Liver (tissue), 8 donors: ENCODE measurements at regions not wholly inside any gene's neighbourhood (a gene's known extent, or its start where the extent isn't known, plus 50 kb on each side); places are given as distances from the start of the nearest gene placed in this dataset.

ENCODE experiments used
- DNase-seq: peaks from one replicate; pipeline ENCODE4 v3.0.0-alpha.2; 2017; ENCODE audit warnings: low spot score
- H3K27ac ChIP-seq, 2 donors: one replicate each; pipeline ENCODE4 v1.7.0; 2013; ENCODE audit warnings: inconsistent platforms in 2 of 2, low read length in 2 of 2, control low read depth in 1 of 2, low read depth in 1 of 2, mild to moderate bottlenecking in 1 of 2
- H3K27me3 ChIP-seq, 4 donors: one replicate each; pipeline versions ENCODE4 v1.6.1 to v1.7.0; 2013; ENCODE audit warnings: low read length in 3 of 4, inconsistent platforms in 1 of 4, mild to moderate bottlenecking in 1 of 4, moderate library complexity in 1 of 4; ENCODE audit not compliant: control insufficient read depth in 4 of 4, insufficient read depth in 4 of 4
- H3K36me3 ChIP-seq, 4 donors: one replicate each; pipeline versions ENCODE4 v1.6.1 to v1.7.0; 2013; ENCODE audit warnings: low read length in 3 of 4, mild to moderate bottlenecking in 3 of 4, low read depth in 1 of 4, moderate library complexity in 1 of 4; ENCODE audit not compliant: control insufficient read depth in 4 of 4, insufficient read depth in 3 of 4
- H3K4me1 ChIP-seq, 4 donors: one replicate each; pipeline versions ENCODE4 v1.6.1 to v1.7.0; 2013; ENCODE audit warnings: low read length in 3 of 4, mild to moderate bottlenecking in 3 of 4, moderate library complexity in 1 of 4; ENCODE audit not compliant: control insufficient read depth in 4 of 4, insufficient read depth in 4 of 4
- H3K4me3 ChIP-seq, 3 donors: one replicate each; pipeline versions ENCODE4 v1.6.1 to v1.7.0; 2013; ENCODE audit warnings: low read length in 3 of 3, control low read depth in 1 of 3, low read depth in 1 of 3, mild to moderate bottlenecking in 1 of 3
- H3K9ac ChIP-seq, 2 donors: one replicate each; pipeline ENCODE4 v1.7.0; 2013; ENCODE audit warnings: low read length in 2 of 2, mild to moderate bottlenecking in 2 of 2, moderate library complexity in 2 of 2, control low read depth in 1 of 2, low read depth in 1 of 2
- H3K9me3 ChIP-seq, 4 donors: one replicate each; pipeline versions ENCODE4 v1.6.1 to v1.7.0; 2013; ENCODE audit warnings: low read length in 3 of 4; ENCODE audit not compliant: control insufficient read depth in 4 of 4
- EGR1 ChIP-seq, 2 donors: IDR thresholded peaks; 2 replicates each; pipeline ENCODE4 v1.6.1; 2016 to 2018; ENCODE audit warnings: antibody characterized with exemption in 2 of 2, low read depth in 2 of 2
- FOXA1 ChIP-seq: IDR thresholded peaks from 2 replicates; pipeline ENCODE4 v1.6.1; 2016; ENCODE audit warnings: antibody characterized with exemption
- FOXA2 ChIP-seq: IDR thresholded peaks from 2 replicates; pipeline ENCODE4 v1.6.1; 2016; ENCODE audit warnings: antibody characterized with exemption
- GABPA ChIP-seq, 2 donors: IDR thresholded peaks in 1 of 2; conservative IDR thresholded peaks in 1 of 2; 2 replicates each; pipeline ENCODE4 v1.6.1; 2016; ENCODE audit warnings: antibody characterized with exemption in 2 of 2, mild to moderate bottlenecking in 1 of 2, moderate library complexity in 1 of 2
- HNF4A ChIP-seq, 2 donors: conservative IDR thresholded peaks; 2 replicates each; pipeline ENCODE4 v1.6.1; 2016; ENCODE audit warnings: antibody characterized with exemption in 2 of 2, mild to moderate bottlenecking in 2 of 2
- HNF4G ChIP-seq: IDR thresholded peaks from 2 replicates; pipeline ENCODE4 v1.6.1; 2016; ENCODE audit warnings: antibody characterized with exemption
- JUND ChIP-seq, 2 donors: IDR thresholded peaks; 2 replicates each; pipeline ENCODE4 v1.6.1; 2016; ENCODE audit warnings: antibody characterized with exemption in 2 of 2
- NR2F2 ChIP-seq: IDR thresholded peaks from 2 replicates; pipeline ENCODE4 v1.6.1; 2016; ENCODE audit warnings: antibody characterized with exemption
- RXRA ChIP-seq, 2 donors: IDR thresholded peaks; 2 replicates each; pipeline ENCODE4 v1.6.1; 2017 to 2018; ENCODE audit warnings: antibody characterized with exemption in 2 of 2, mild to moderate bottlenecking in 1 of 2
- SP1 ChIP-seq: IDR thresholded peaks from 2 replicates; pipeline ENCODE4 v1.6.1; 2018; ENCODE audit warnings: antibody characterized with exemption, mild to moderate bottlenecking
- TAF1 ChIP-seq: conservative IDR thresholded peaks from 2 replicates; pipeline ENCODE4 v1.6.1; 2016; ENCODE audit warnings: antibody characterized with exemption, mild to moderate bottlenecking
- YY1 ChIP-seq: IDR thresholded peaks from 2 replicates; pipeline ENCODE4 v1.6.1; 2016; ENCODE audit warnings: antibody characterized with exemption, mild to moderate bottlenecking
- WGBS: extraction: QIAGEN DNeasy Blood & Tissue Kit; methylation state at CpG from one replicate; pipeline ENCODE4 v1.1.7; 2013; 5-methylcytosine and 5-hydroxymethylcytosine counted together
- TF ChIP-seq, protein P1 (sequence below): IDR thresholded peaks from 2 replicates; pipeline ENCODE4 v1.6.1; 2016; ENCODE audit warnings: antibody characterized with exemption
- TF ChIP-seq, protein P2 (sequence below): fragments of 150-350 bp; IDR thresholded peaks from 2 replicates; pipeline ENCODE4 v1.5.1; 2017; ENCODE audit warnings: improper control_type of control experiment, low read depth, low read length; ENCODE audit not compliant: missing input control
- donor health status: healthy.
- donor health status: healthy.
- donor health status: healthy.
- donor health status: healthy.
- donor health status: healthy.

DNA sequence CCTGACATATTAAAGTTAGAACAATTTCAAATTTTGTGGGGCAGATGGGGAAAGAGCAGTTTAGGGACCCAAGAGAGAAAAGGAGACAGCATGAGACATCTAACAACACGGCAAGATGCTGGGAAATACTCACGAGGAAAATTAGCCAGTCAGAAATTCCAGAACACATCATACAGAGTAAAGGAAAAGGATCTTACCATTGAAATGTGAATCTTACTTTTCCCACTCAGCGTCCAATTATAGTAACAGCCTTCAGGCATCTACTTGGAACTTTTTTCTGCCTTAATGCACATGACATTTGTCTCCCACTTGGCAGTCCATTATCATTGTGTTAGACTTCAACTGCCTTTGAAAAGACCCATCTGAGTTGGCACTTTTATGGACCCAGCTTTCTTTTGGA is 189.7 kb upstream of the SLC27A6 start:
- peaks cover 0 to 6% (median 2%) of the 10 kb centered on the region in 4 donors for H3K27me3 ChIP-seq
- DNase-seq: no peak
- H3K27ac ChIP-seq: no peak overlapping the region
- TF ChIP-seq JUND (IDR thresholded peaks at IDR 0.05) (no peak), TAF1 (no peak), HNF4G (no peak), HNF4A (conservative IDR thresholded peaks at IDR 0.05) (no peak), EGR1 (IDR thresholded peaks at IDR 0.05; ENCODE audit: low read depth in 2 of 2) (no peak), YY1 (no peak), SP1 (no peak)
- TF ChIP-seq, protein P1, sequence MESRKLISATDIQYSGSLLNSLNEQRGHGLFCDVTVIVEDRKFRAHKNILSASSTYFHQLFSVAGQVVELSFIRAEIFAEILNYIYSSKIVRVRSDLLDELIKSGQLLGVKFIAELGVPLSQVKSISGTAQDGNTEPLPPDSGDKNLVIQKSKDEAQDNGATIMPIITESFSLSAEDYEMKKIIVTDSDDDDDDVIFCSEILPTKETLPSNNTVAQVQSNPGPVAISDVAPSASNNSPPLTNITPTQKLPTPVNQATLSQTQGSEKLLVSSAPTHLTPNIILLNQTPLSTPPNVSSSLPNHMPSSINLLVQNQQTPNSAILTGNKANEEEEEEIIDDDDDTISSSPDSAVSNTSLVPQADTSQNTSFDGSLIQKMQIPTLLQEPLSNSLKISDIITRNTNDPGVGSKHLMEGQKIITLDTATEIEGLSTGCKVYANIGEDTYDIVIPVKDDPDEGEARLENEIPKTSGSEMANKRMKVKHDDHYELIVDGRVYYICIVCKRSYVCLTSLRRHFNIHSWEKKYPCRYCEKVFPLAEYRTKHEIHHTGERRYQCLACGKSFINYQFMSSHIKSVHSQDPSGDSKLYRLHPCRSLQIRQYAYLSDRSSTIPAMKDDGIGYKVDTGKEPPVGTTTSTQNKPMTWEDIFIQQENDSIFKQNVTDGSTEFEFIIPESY: no peak
- TF ChIP-seq, protein P2, sequence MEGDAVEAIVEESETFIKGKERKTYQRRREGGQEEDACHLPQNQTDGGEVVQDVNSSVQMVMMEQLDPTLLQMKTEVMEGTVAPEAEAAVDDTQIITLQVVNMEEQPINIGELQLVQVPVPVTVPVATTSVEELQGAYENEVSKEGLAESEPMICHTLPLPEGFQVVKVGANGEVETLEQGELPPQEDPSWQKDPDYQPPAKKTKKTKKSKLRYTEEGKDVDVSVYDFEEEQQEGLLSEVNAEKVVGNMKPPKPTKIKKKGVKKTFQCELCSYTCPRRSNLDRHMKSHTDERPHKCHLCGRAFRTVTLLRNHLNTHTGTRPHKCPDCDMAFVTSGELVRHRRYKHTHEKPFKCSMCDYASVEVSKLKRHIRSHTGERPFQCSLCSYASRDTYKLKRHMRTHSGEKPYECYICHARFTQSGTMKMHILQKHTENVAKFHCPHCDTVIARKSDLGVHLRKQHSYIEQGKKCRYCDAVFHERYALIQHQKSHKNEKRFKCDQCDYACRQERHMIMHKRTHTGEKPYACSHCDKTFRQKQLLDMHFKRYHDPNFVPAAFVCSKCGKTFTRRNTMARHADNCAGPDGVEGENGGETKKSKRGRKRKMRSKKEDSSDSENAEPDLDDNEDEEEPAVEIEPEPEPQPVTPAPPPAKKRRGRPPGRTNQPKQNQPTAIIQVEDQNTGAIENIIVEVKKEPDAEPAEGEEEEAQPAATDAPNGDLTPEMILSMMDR: no peak
- no peaks in the 10 kb centered on the region for H3K4me1 ChIP-seq
- no peak overlapping the region for H3K4me3 ChIP-seq
- no peaks in the 10 kb centered on the region for H3K9me3 ChIP-seq
- no peak overlapping the region for H3K9ac ChIP-seq
- 70% methylated on average over 3 of the region's 3 CpGs for WGBS
- no peaks in the 10 kb centered on the region for H3K36me3 ChIP-seq

DNA sequence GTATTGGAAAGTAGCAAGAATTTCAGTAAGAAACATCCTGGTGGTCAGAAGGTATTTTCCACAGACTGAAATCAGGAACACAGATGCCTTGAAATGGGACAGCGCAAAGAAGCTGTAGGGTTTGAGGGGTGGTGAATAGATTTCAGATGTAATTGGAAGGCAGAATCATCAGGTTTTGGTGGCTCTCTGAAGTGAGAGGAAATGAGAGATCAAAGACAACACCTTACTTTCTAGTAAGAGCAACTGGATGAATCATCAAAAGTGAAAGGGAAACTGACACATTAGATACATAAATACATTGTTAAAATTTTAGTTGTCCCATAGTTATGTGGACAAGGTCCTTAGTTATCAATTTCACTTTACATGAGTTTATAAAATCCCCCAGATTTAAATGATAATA is 188.2 kb upstream of the SLC27A6 start:
- Histone ChIP-seq H3K36me3 (no peaks in the 10 kb centered on the region), H3K27ac (no peak overlapping the region), H3K9ac (no peak overlapping the region), H3K9me3 (no peaks in the 10 kb centered on the region), H3K4me1 (no peaks in the 10 kb centered on the region), H3K27me3 (peaks cover 0 to 9% (median 2%) of the 10 kb centered on the region in 4 donors), H3K4me3 (no peak overlapping the region)
- DNase-seq: no peak
- WGBS: 94% methylated on average over 1 of the region's 1 CpG
- TF ChIP-seq TAF1 (no peak), NR2F2 (no peak), FOXA2 (no peak), HNF4G (no peak)
- TF ChIP-seq, protein P1: no peak

DNA sequence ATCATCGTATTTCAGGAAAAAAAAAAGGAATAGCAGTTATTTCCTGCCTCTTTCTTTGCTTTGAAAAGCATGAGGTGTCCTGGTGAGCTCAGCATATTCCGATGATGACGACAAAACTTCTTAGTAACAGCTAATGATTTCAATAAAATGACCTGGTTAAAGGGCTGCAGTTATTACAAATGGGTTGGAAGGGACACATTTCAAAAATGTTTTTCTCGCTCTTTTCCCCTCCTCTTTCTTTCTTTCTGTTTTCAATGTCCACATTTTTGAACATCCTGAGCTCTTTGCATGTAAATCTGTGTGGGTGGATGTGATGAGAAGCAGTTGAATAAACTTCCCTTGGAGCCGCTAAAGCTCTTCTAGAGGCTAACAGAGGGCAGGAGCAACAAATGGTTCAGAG is 186.8 kb upstream of the SLC27A6 start:
- Histone ChIP-seq H3K36me3 (no peaks in the 10 kb centered on the region), H3K27ac (no peak overlapping the region), H3K4me1 (no peaks in the 10 kb centered on the region), H3K9ac (no peak overlapping the region), H3K9me3 (no peaks in the 10 kb centered on the region), H3K27me3 (peaks cover 0 to 9% (median 2%) of the 10 kb centered on the region in 4 donors), H3K4me3 (no peak overlapping the region)
- DNase-seq: no peak
- WGBS: 57% methylated on average over 5 of the region's 5 CpGs
- TF ChIP-seq RXRA (IDR thresholded peaks at IDR 0.05) (no peak), EGR1 (IDR thresholded peaks at IDR 0.05; ENCODE audit: low read depth in 2 of 2) (no peak), FOXA1 (no peak), GABPA (IDR thresholded peaks at IDR 0.05 in 1 of 2, conservative IDR thresholded peaks at IDR 0.05 in 1 of 2) (no peak)
- TF ChIP-seq, protein P1: no peak
